ENCODE measurements at regions not wholly inside any gene's neighbourhood (a gene's known extent, or its start where the extent isn't known, plus 50 kb on each side); places are given as distances from the start of the nearest gene placed in this dataset.

DNA sequence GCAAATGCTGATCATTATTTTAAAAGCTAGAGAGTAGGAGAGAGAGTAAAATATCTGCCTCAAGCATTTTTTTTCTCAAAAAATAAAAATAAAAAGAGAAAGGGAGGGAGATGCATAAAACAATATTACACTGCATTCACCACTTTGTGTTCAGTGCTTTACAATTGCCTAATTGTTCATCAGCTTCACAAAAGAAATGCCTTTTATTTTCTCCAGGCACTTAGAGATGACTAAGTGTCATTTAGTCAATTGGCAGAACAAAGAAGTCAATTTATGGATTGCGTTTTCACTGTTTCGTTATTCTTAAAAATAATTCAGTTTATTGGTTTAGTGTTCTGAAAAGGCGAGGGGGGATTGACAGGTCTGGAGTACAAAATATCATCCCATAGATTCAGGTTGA, 232.5 kb upstream of the CCNH start:
- no peak for ATAC-seq
- WGBS, 2 donors: 6 to 12% methylated on average over 3 of the region's 3 CpGs
- no peak for TF ChIP-seq CTCF (IDR thresholded peaks at IDR 0.05)
- Histone ChIP-seq H3K27me3 (no peaks in the 10 kb centered on the region), H3K27ac (no peak overlapping the region), H3K4me1 (no peaks in the 10 kb centered on the region), H3K4me3 (no peak overlapping the region), H3K36me3 (no peaks in the 10 kb centered on the region), H3K9me3 (no peaks in the 10 kb centered on the region)
- intact Hi-C loops (cut with DNase I): no loop called here
- DNase-seq: no peak
- no peak for FAIRE-seq

DNA sequence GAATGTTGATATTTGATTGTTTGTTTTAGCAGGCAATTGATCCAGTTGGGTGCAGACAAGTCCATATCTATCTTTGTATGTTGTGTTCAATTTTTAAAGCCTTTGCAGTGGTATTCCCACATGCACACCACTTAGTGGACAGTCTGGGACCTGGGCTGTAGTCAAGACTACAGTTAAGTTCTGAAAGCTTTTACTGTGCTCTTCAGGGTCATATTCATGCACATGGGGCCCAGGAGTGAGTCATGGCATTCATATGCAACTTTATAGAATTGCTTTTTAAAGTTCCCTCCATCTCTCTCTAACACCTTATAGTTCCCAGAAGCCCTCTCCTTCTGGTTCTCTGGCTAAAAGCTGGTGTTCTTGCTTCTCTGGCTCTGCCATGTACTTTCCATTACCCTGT, 228.2 kb upstream of the CCNH start:
- H3K4me3 ChIP-seq: no peak overlapping the region
- no peaks in the 10 kb centered on the region for H3K36me3 ChIP-seq
- ATAC-seq (no peak), DNase-seq (no peak), FAIRE-seq (no peak)
- H3K9me3 ChIP-seq: no peaks in the 10 kb centered on the region
- TF ChIP-seq CTCF (IDR thresholded peaks at IDR 0.05): no peak
- H3K27ac ChIP-seq: no peak overlapping the region
- intact Hi-C loops (cut with DNase I): no loop called here
- no peaks in the 10 kb centered on the region for H3K27me3 ChIP-seq
- no peaks in the 10 kb centered on the region for H3K4me1 ChIP-seq

- no peak for TF ChIP-seq CTCF (IDR thresholded peaks at IDR 0.05)
- ATAC-seq: no peak
- no peaks in the 10 kb centered on the region for H3K36me3 ChIP-seq
These were observed 214.6 kb upstream of the CCNH start for GRCh38 chr5:87627363-87627762.

DNA sequence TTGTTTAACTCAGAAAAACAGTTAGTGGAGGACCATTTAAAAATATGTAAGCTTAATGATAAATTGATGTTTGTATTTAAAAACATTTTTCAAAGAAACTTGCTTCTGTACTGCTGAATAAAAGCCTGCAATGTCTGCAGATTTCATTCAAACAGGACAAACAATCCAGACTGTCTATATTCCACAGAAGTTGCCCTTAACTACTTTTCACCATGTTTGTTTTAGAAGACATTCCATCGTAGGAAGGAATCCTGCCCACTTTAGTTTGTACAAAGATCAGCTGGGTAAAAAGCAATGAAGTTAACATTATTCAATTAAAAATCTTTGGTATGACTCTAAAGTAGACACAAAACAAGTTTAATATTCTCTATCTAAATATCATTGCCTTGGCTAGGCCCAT, 195.7 kb upstream of the CCNH start:
- ATAC-seq (no peak), FAIRE-seq (no peak), DNase-seq (no peak)
- intact Hi-C loops (cut with DNase I): no loop called here
- no peak overlapping the region for H3K4me3 ChIP-seq
- H3K27ac ChIP-seq: no peak overlapping the region
- H3K36me3 ChIP-seq: no peaks in the 10 kb centered on the region
- WGBS, 2 donors: 23 to 24% methylated on average over 1 of the region's 1 CpG
- H3K9me3 ChIP-seq: no peaks in the 10 kb centered on the region
- no peaks in the 10 kb centered on the region for H3K4me1 ChIP-seq
- TF ChIP-seq CTCF (IDR thresholded peaks at IDR 0.05): no peak
- H3K27me3 ChIP-seq: no peaks in the 10 kb centered on the region

More at GRCh38 chr5:87627363-87627762, 214.6 kb upstream of the CCNH start:
- 56 to 76% methylated on average over 1 of the region's 1 CpG for WGBS, 2 donors
- FAIRE-seq (no peak), DNase-seq (no peak)
- intact Hi-C loops (cut with DNase I): no loop called here
- H3K27me3 ChIP-seq: peaks cover 0 to 4% (median 0%) of the 10 kb centered on the region in 4 donors
- no peaks in the 10 kb centered on the region for H3K9me3 ChIP-seq
- H3K4me1 ChIP-seq: no peaks in the 10 kb centered on the region
- no peak overlapping the region for H3K27ac ChIP-seq
- H3K4me3 ChIP-seq: no peak overlapping the region

GRCh38 chr5:87605663-87606062, 192.9 kb upstream of the CCNH start:
- Histone ChIP-seq H3K9me3 (no peaks in the 10 kb centered on the region), H3K27ac (no peak overlapping the region), H3K36me3 (no peaks in the 10 kb centered on the region), H3K27me3 (no peaks in the 10 kb centered on the region), H3K4me3 (no peak overlapping the region), H3K4me1 (no peaks in the 10 kb centered on the region)
- intact Hi-C loops (cut with DNase I): no loop called here
- 52 to 66% methylated on average over 2 of the region's 2 CpGs for WGBS, 2 donors
- ATAC-seq (no peak), DNase-seq (no peak), FAIRE-seq (no peak)
- TF ChIP-seq CTCF (IDR thresholded peaks at IDR 0.05): no peak

Measured in pancreas (tissue), 10 donors.